HG02759 (cell line): ENCODE measurements at regions not wholly inside any gene's neighbourhood (a gene's known extent, or its start where the extent isn't known, plus 50 kb on each side); places are given as distances from the start of the nearest gene placed in this dataset.
"Not testable (repeated sequence)": the region's sequence is repeated elsewhere in the genome, so short reads cannot be mapped to it uniquely, and the experiment has no call there.

Experiments
- ATAC-seq: cut with Tn5 transposase; IDR thresholded peaks from one replicate; pipeline ENCODE4 v1.9.1; 2021; ENCODE audit warnings: mild to moderate bottlenecking, moderate library complexity; ENCODE audit not compliant: unreplicated experiment

GRCh38 chr21:29396951-29397455 lies 98.3 kb downstream of the BACH1 start:
- no peak for ATAC-seq

DNA sequence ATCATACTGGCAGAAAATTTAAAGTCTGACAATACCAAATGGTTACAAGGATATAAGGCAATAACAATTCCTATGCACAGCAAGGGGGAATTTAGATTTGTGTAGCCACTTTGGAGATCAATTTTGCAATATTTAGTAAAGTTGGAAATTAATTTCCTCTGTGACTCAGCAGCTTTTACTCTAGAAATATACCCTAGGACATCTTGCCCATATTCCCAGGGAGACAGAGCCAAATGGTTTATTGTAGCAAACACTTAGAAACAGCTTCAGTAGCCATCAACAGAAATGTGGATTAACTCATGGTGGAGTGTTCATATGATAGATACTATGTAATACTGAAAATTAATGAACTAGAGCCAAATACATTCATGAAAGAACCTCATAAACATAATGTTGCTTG lies 104.6 kb downstream of the BACH1 start:
- ATAC-seq = no peak

DNA sequence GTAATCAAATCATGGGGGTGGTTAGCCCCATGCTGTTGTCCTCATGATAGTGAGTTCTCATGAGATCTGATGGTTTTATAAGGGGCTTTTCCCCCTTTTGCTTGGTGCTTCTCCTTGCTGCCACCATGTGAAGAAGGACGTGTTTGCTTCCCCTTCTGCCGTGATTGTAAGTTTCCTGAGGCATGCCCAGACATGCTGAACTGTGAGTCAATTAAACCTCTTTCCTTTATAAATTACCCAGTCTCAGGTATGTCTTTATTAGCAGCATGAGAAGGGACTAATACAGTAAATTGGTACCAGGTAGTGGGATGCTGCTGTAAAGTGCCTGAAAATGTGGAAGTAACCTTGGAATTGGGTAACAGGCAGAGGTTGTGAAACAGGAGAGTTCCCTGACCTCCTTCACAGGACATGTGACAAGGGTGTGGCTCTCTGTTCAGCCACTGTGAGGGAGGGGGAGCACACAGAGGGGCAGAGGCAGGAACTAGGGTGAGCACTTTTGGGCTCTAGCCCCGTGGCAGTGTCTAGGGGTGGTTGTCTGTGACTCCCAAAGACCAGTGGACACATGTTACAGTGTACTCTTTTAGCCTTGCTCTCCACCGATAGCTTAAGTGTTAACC lies 105.3 kb downstream of the BACH1 start:
- ATAC-seq = no peak

DNA sequence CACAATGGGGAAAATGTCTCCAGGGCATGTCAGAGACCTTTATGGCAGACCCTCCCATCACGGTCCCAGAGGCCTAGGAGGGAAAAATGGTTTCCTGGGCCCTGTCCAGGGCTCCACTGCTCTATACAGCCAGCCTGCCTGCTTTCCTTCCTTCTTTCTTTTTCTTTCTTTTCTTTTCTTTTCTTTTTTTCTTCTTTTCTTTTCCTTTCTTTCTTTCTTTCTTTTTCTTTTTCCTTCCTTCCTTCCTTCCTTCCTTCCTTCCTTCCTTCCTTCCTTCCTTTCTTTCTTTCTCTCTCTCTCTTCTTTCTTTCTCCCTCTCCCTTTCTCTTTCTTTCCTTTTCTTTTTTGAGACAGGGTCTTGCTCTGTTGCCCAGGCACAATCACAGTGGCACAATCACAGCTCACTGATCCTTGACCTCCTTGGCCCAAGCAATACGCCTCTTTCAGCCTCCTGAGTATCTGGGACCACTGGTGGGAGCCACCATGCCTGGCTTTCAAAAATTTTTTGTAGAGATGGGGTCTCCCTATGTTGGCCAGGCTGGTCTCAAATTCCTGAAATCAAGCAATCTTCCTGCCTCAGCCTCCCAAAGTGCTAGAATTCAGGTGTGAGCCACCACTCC lies 106.9 kb downstream of the BACH1 start:
- no peak for ATAC-seq

GRCh38 chr21:29406385-29406784 lies 107.7 kb downstream of the BACH1 start:
- no peak for ATAC-seq

DNA sequence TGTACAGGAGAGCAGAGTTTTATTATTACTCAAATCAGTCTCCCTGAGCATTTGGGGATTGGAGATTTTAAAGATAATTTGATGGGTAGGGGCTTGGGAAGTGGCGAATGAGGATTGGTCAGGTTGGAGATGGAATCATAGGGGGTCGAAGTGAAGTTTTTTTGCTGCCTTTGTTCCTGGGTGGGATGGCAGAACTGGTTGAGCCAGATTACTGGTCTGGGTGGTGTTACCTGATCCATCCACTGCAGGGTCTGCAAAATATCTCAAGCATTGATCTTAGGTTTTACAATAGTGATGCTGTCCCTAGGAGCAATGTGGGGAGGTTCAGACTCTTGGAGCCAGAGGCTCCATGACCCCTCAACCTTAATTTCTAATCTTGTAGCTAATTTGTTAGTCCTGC lies 108.8 kb downstream of the BACH1 start:
- ATAC-seq = no peak

- no peak for ATAC-seq
Observed at GRCh38 chr21:29413683-29414082, 115.0 kb downstream of the BACH1 start.

DNA sequence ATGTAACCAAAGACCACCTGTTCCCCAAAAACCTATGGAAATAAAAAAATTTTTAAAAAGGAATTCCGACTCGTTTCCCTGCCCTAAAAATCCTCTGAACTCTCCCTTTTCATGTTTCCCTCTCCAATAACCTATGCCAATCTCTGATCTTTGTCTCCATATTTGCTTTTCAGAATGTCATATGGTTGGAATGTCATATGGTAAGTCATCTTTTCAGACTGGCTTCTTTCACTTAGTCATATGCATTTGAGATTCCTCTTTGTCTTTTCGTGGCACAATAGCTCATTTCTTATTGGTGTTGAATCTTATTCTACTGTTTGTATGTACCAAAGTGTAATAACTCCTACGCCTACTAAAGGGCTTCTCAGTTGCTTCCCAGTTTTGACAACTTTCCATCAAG lies 117.5 kb downstream of the BACH1 start:
- ATAC-seq = no peak

- ATAC-seq = peak; percentile 75
Observed at GRCh38 chr21:29418813-29419212, 120.1 kb downstream of the BACH1 start.

- ATAC-seq = no peak
Observed at GRCh38 chr21:29419422-29419821, 120.7 kb downstream of the BACH1 start.

GRCh38 chr21:29423099-29423870 lies 124.6 kb downstream of the BACH1 start:
- ATAC-seq = no peak

GRCh38 chr21:29424728-29425127 lies 126.0 kb downstream of the BACH1 start:
- ATAC-seq = no peak

- no peak for ATAC-seq
Observed at GRCh38 chr21:29429218-29429617, 130.5 kb downstream of the BACH1 start.

DNA sequence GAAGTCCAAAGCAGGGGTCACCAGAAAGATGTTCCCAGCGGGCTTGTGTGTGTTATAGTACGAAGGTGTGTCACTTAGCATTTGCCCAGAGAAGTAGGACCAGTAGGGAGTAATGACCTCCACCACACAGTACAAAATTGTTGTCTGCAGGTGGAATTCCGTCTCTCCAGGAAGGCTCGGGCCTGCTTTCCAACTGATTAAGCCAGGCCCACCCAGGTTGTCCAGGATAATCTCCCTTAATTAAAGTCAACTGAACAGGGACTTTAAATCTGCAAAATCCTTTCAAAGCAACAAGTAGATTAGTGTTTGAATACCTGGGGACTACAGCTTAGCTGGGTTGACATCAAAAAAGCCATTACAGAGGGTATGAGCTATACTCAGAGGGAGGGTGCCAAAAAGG lies 131.3 kb downstream of the BACH1 start:
- no peak for ATAC-seq

- ATAC-seq = no peak
Observed at GRCh38 chr21:29430576-29430975, 131.9 kb downstream of the BACH1 start.

GRCh38 chr21:29431178-29431577 lies 132.5 kb downstream of the BACH1 start:
- no peak for ATAC-seq

GRCh38 chr21:29431680-29432079 lies 133.0 kb downstream of the BACH1 start:
- ATAC-seq = no peak

DNA sequence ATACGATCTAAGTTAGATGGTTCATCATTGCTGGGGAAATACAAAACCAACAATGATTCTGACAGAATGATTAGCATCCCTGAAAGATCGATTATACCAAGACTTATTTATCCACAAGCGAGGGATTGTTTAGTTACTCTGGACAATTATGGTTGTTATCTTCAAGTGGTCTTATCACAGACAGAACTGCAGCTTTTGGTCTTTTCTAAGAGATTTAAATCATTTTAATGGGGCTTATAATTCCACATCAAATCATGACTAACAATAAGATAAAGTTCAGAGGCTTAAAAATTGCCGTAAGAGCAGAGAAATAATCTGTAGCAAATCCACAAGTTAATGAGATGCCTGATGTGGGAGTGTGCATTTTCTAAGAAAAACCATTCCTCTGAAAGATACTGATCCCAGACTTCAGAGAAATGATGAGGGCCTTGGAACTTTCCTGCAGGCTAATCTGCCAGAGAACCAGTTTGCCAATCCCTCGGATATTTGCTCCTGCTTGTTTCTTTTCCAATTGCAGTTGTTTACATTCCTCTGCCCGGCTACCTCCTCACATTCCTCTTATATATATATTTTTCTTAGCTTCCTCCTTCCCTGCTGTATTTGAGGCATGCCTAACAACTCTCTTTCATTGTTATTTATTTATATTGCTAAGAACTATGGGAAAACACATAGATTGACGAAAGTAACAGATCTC lies 134.8 kb downstream of the BACH1 start:
- no peak for ATAC-seq

DNA sequence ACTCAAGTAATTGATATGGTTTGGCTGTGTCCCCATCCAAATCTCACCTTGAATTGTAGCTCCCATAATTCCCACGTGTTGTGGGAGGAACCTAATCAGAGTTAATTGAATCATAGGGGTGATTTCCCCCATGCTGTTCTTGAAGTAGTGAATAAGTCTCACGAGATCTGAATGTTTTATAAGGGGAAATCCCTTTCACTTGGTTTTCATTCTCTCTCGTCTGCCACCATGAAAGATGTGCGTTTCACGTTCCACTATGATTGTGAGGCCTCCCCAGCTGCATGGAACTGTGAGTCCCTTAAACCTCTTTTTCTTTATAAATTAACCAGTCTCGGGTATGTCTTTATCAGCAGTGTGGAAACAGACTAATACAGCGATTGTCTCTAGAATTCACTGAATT lies 135.4 kb downstream of the BACH1 start:
- no peak for ATAC-seq

DNA sequence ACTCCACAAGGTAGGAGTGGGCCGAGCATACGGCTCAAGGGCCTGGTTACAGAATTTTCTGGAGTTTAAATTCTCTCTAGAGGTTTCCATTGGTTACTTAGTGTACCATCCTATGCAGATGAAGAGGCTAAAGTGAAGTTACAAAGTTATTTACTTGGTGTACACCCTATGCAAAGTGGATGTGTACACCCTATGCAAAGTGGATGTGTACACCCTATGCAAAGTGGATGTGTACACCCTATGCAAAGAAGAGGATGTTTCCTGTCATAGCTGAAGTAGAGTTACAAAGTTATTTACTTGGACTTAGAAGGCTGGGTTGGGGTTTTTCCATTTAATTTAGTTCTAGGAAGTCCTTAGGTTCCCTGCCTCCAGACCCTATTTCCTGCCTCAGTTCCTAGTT lies 136.3 kb downstream of the BACH1 start:
- ATAC-seq = not testable (repeated sequence)

- no peak for ATAC-seq
Observed at GRCh38 chr21:29436143-29436542, 137.4 kb downstream of the BACH1 start.
